H9 (cell line): ENCODE measurements at regions not wholly inside any gene's neighbourhood (a gene's known extent, or its start where the extent isn't known, plus 50 kb on each side); places are given as distances from the start of the nearest gene placed in this dataset.

ENCODE experiments used
- DNase-seq: peaks from one replicate; pipeline ENCODE4 v3.0.0-alpha.2; 2017
- H2AFZ ChIP-seq: one replicate; pipeline ENCODE4 v1.6.1; 2013; ENCODE audit warnings: mild to moderate bottlenecking, low read length, control low read depth, moderate library complexity
- H2AK5ac ChIP-seq: 2 replicates; pipeline ENCODE4 v1.6.1; 2013; ENCODE audit warnings: low read length, control low read depth, mixed read lengths; ENCODE audit not compliant: insufficient read length
- H2BK120ac ChIP-seq: one replicate; pipeline ENCODE4 v1.6.1; 2013; ENCODE audit warnings: low read depth, mild to moderate bottlenecking, low read length, control low read depth, inconsistent platforms; ENCODE audit not compliant: poor library complexity, severe bottlenecking
- H2BK12ac ChIP-seq: 2 replicates; pipeline ENCODE4 v1.6.1; 2013; ENCODE audit warnings: low read length, control low read depth, mixed read lengths, low read depth; ENCODE audit not compliant: insufficient read length
- H2BK15ac ChIP-seq: 2 replicates; pipeline ENCODE4 v1.6.1; 2013; ENCODE audit warnings: low read depth, low read length, control low read depth
- H2BK20ac ChIP-seq: one replicate; pipeline ENCODE4 v1.6.1; 2013; ENCODE audit warnings: low read depth, mild to moderate bottlenecking, low read length, control low read depth, inconsistent platforms; ENCODE audit not compliant: poor library complexity, severe bottlenecking
- H2BK5ac ChIP-seq: 2 replicates; pipeline ENCODE4 v1.6.1; 2013; ENCODE audit warnings: low read length, control low read depth, mixed read lengths; ENCODE audit not compliant: insufficient read length
- H3K14ac ChIP-seq: 2 replicates; pipeline ENCODE4 v1.6.1; 2013; ENCODE audit warnings: low read length, control low read depth; ENCODE audit not compliant: insufficient read depth
- H3K18ac ChIP-seq: 2 replicates; pipeline ENCODE4 v1.6.1; 2013; ENCODE audit warnings: low read depth, mild to moderate bottlenecking, mixed read lengths, low read length, control low read depth; ENCODE audit not compliant: insufficient read length
- H3K23ac ChIP-seq: 2 replicates; pipeline ENCODE4 v1.6.1; 2013; ENCODE audit warnings: low read length, control low read depth, mixed read lengths, low read depth; ENCODE audit not compliant: insufficient read length
- H3K23me2 ChIP-seq: 2 replicates; pipeline ENCODE4 v1.6.1; 2013; ENCODE audit warnings: low read depth, mild to moderate bottlenecking, mixed read lengths, low read length, control low read depth; ENCODE audit not compliant: insufficient read length, poor library complexity, severe bottlenecking
- H3K27ac ChIP-seq: 2 replicates; pipeline ENCODE4 v1.5.1; 2013; ENCODE audit warnings: low read length, control low read depth, mixed read lengths, low read depth; ENCODE audit not compliant: insufficient read length
- H3K27me3 ChIP-seq: 2 replicates; pipeline ENCODE4 v1.6.1; 2013; ENCODE audit warnings: low read length, control low read depth, inconsistent platforms; ENCODE audit not compliant: insufficient read depth
- H3K4ac ChIP-seq: 2 replicates; pipeline ENCODE4 v1.6.1; 2013; ENCODE audit warnings: low read depth, mild to moderate bottlenecking, control low read depth, inconsistent platforms, low read length, moderate library complexity
- H3K4me1 ChIP-seq: 2 replicates; pipeline ENCODE4 v1.6.1; 2013; ENCODE audit warnings: low read length, control low read depth, inconsistent platforms; ENCODE audit not compliant: insufficient read depth
- H3K4me2 ChIP-seq: 2 replicates; pipeline ENCODE4 v1.6.1; 2013; ENCODE audit warnings: low read length, control low read depth, mixed read lengths; ENCODE audit not compliant: insufficient read length, insufficient read depth
- H3K56ac ChIP-seq: 2 replicates; pipeline ENCODE4 v1.6.1; 2013; ENCODE audit warnings: low read depth, mild to moderate bottlenecking, mixed read lengths, low read length, control low read depth; ENCODE audit not compliant: insufficient read length
- H3K79me1 ChIP-seq: 2 replicates; pipeline ENCODE4 v1.6.1; 2013; ENCODE audit warnings: low read depth, mild to moderate bottlenecking, moderate library complexity, low read length, control low read depth, inconsistent platforms; ENCODE audit not compliant: insufficient read depth, poor library complexity, severe bottlenecking
- H3K79me2 ChIP-seq: 2 replicates; pipeline ENCODE4 v1.6.1; 2013; ENCODE audit warnings: low read length, control low read depth, inconsistent platforms; ENCODE audit not compliant: insufficient read depth
- H3K9ac ChIP-seq: 2 replicates; pipeline ENCODE4 v1.6.1; 2013; ENCODE audit warnings: low read length, control low read depth, mixed read lengths; ENCODE audit not compliant: insufficient read length; ENCODE audit errors: extremely low read depth
- H3K9me3 ChIP-seq: one replicate; pipeline ENCODE4 v1.6.1; 2013; ENCODE audit warnings: low read depth, low read length, inconsistent platforms; ENCODE audit not compliant: control insufficient read depth
- H3T11ph ChIP-seq: one replicate; pipeline ENCODE4 v1.6.1; 2013; ENCODE audit warnings: mild to moderate bottlenecking, low read length, control low read depth, inconsistent platforms
- H4K20me1 ChIP-seq: one replicate; pipeline ENCODE4 v1.6.1; 2013; ENCODE audit not compliant: control insufficient read depth, insufficient read length, insufficient read depth
- H4K5ac ChIP-seq: 2 replicates; pipeline ENCODE4 v1.6.1; 2013; ENCODE audit warnings: low read depth, mild to moderate bottlenecking, mixed read lengths, low read length, control low read depth; ENCODE audit not compliant: insufficient read length
- H4K8ac ChIP-seq: replicated peaks from 2 replicates; pipeline ENCODE4 v1.6.1; 2013; ENCODE audit warnings: low read length, control low read depth, mixed read lengths, low read depth; ENCODE audit not compliant: insufficient read length
- H4K91ac ChIP-seq: 2 replicates; pipeline ENCODE4 v1.6.1; 2013; ENCODE audit warnings: low read depth, mild to moderate bottlenecking, moderate library complexity, mixed read lengths, low read length, control low read depth; ENCODE audit not compliant: insufficient read length
- H3K27ac Mint-ChIP-seq, 3 experiments: 2 replicates in 2 of 3; 3 replicates in 1 of 3; pipeline ENCODE4 v1.8.0; 2020 to 2021; ENCODE audit warnings: mixed read lengths in 3 of 3, mild to moderate bottlenecking in 1 of 3, moderate library complexity in 1 of 3
- H3K27me3 Mint-ChIP-seq: 2 replicates; pipeline ENCODE4 v1.8.0; 2021; ENCODE audit warnings: low read depth, mild to moderate bottlenecking, moderate library complexity, mixed read lengths
- H3K36me3 Mint-ChIP-seq, 3 experiments: 2 replicates in 2 of 3; 3 replicates in 1 of 3; pipeline ENCODE4 v1.8.0; 2020 to 2021; ENCODE audit warnings: low read depth in 3 of 3, mixed read lengths in 3 of 3; ENCODE audit not compliant: insufficient read depth in 1 of 3
- H3K4me1 Mint-ChIP-seq, 2 experiments: 2 replicates each; pipeline ENCODE4 v1.8.0; 2020; ENCODE audit warnings: mixed read lengths in 2 of 2
- H3K4me3 Mint-ChIP-seq, 2 experiments: 2 replicates in 1 of 2; 3 replicates in 1 of 2; pipeline ENCODE4 v1.8.0; 2020 to 2021; ENCODE audit warnings: mild to moderate bottlenecking in 2 of 2, mixed read lengths in 2 of 2, moderate library complexity in 1 of 2
- H3K9me3 Mint-ChIP-seq, 2 experiments: 2 replicates in 1 of 2; 3 replicates in 1 of 2; pipeline ENCODE4 v1.8.0; 2020; ENCODE audit warnings: mild to moderate bottlenecking in 2 of 2, mixed read lengths in 2 of 2, moderate library complexity in 1 of 2
- WGBS: extraction: QIAGEN DNeasy Blood & Tissue Kit; methylation state at CpG from one replicate; pipeline ENCODE4 v1.1.7; 2013; ENCODE audit warnings: missing lambda C conversion rate, low lambda C conversion rate, mixed read lengths; ENCODE audit not compliant: insufficient read length; ENCODE audit errors: extremely low coverage; 5-methylcytosine and 5-hydroxymethylcytosine counted together
- TF ChIP-seq, protein P1 (sequence below): fragments of 200-600 bp; sonication (generic); conservative IDR thresholded peaks from 3 replicates; pipeline ENCODE4 v1.8.0; 2021; ENCODE audit warnings: antibody characterized with exemption, mild to moderate bottlenecking

DNA sequence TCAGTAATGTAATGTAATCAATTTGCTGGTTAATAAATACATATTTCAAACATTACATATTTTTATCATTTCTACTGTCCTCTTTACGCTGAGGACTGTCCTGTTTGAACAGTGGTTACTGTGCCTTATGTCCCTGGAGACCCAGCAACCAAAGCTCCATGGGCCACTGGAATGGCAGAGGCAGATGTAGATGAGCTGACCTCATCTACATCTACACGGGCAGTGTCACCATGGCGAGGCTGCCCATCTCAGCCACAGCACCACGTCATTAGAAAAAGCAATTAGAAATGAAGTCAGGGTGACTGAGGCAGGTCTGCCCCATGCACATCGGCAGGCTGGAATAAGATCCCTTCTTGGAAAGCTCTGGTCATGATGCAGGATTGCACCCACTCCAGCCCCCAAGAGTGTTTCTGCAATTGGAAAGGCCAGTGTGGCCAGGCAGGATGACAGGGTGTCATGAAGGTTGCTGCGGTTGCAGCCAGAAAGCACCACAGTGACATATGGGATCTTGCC lies 237.5 kb downstream of the NDUFA10 start:
- Histone ChIP-seq H4K8ac (no peak overlapping the region), H4K5ac (no peak overlapping the region), H2BK15ac (no peak overlapping the region), H3K4ac (no peak overlapping the region), H3K4me2 (no peak overlapping the region), H2BK120ac (no peak overlapping the region), H3K56ac (no peak overlapping the region), H3K79me2 (no peaks in the 10 kb centered on the region), H4K20me1 (no peaks in the 10 kb centered on the region), H2BK5ac (no peak overlapping the region), H3K9me3 (no peaks in the 10 kb centered on the region), H3K18ac (no peak overlapping the region), H3K27me3 (no peaks in the 10 kb centered on the region), H3K9ac (no peak overlapping the region), H3K23me2 (no peaks in the 10 kb centered on the region), H3K23ac (no peak overlapping the region), H2BK12ac (no peak overlapping the region), H2BK20ac (no peak overlapping the region), H4K91ac (no peak overlapping the region), H3T11ph (no peak overlapping the region), H3K27ac (no peak overlapping the region), H2AFZ (no peak overlapping the region), H2AK5ac (no peak overlapping the region), H3K4me1 (no peaks in the 10 kb centered on the region), H3K14ac (no peak overlapping the region), H3K79me1 (no peaks in the 10 kb centered on the region)
- TF ChIP-seq, protein P1, sequence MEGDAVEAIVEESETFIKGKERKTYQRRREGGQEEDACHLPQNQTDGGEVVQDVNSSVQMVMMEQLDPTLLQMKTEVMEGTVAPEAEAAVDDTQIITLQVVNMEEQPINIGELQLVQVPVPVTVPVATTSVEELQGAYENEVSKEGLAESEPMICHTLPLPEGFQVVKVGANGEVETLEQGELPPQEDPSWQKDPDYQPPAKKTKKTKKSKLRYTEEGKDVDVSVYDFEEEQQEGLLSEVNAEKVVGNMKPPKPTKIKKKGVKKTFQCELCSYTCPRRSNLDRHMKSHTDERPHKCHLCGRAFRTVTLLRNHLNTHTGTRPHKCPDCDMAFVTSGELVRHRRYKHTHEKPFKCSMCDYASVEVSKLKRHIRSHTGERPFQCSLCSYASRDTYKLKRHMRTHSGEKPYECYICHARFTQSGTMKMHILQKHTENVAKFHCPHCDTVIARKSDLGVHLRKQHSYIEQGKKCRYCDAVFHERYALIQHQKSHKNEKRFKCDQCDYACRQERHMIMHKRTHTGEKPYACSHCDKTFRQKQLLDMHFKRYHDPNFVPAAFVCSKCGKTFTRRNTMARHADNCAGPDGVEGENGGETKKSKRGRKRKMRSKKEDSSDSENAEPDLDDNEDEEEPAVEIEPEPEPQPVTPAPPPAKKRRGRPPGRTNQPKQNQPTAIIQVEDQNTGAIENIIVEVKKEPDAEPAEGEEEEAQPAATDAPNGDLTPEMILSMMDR, result no peak
- Mint-ChIP-seq H3K36me3 (peaks cover 0 to 5% (median 2%) of the 10 kb centered on the region in 3 experiments; a peak in 3 of 7 replicates), H3K4me1 (peaks cover 6 to 7% of the 10 kb centered on the region in 2 experiments; a peak in 3 of 4 replicates), H3K9me3 (peaks cover 10 to 20% of the 10 kb centered on the region in 2 experiments), H3K4me3 (no peak overlapping the region), H3K27me3 (peaks cover 9% of the 10 kb centered on the region; the same call in 1 of the 2 replicates), H3K27ac (no peak overlapping the region)
- DNase-seq, result peak; percentile 10
- no CpG with 5 or more reads among the region's 6 CpGs for WGBS
